IMR-90 (cell line): ENCODE measurements at regions not wholly inside any gene's neighbourhood (a gene's known extent, or its start where the extent isn't known, plus 50 kb on each side); places are given as distances from the start of the nearest gene placed in this dataset.

ENCODE experiments used
- BHLHE40 ChIP-seq: fragments of 150-350 bp; IDR thresholded peaks from 2 replicates; pipeline ENCODE4 v1.6.1; 2016; ENCODE audit warnings: mild to moderate bottlenecking, low read depth, low read length
- CEBPB ChIP-seq: IDR thresholded peaks from 2 replicates; pipeline ENCODE4 v1.6.1; 2012; ENCODE audit warnings: low read depth, low read length, improper control_type of control experiment
- FOS ChIP-seq: fragments of 150-350 bp; IDR thresholded peaks from 2 replicates; pipeline ENCODE4 v1.6.1; 2016; ENCODE audit warnings: low read depth, low read length
- MAFK ChIP-seq: IDR thresholded peaks from 2 replicates; pipeline ENCODE4 v1.6.1; 2012; ENCODE audit warnings: low read depth, low read length, improper control_type of control experiment
- MXI1 ChIP-seq: IDR thresholded peaks from 2 replicates; pipeline ENCODE4 v1.6.1; 2012; ENCODE audit warnings: low read depth, mild to moderate bottlenecking, low read length, moderate library complexity, borderline replicate concordance
- POLR2A ChIP-seq: IDR thresholded peaks from 2 replicates; pipeline ENCODE4 v1.6.1; 2012; ENCODE audit warnings: mild to moderate bottlenecking, low read depth, low read length
- RCOR1 ChIP-seq: IDR thresholded peaks from 2 replicates; pipeline ENCODE4 v1.6.1; 2012; ENCODE audit warnings: mild to moderate bottlenecking, low read length, improper control_type of control experiment; ENCODE audit not compliant: insufficient replicate concordance
- RFX5 ChIP-seq: IDR thresholded peaks from 2 replicates; pipeline ENCODE4 v1.8.0; 2012; ENCODE audit warnings: low read depth, mild to moderate bottlenecking, low read length, moderate library complexity
- USF2 ChIP-seq: fragments of 150-350 bp; IDR thresholded peaks from 2 replicates; pipeline ENCODE4 v1.6.1; 2017; ENCODE audit warnings: mild to moderate bottlenecking, antibody characterized with exemption, low read length, low read depth
- TF ChIP-seq, protein P1 (sequence below): conservative IDR thresholded peaks from 2 replicates; pipeline ENCODE4 v1.5.1; 2012; ENCODE audit warnings: mild to moderate bottlenecking, low read depth, low read length, improper control_type of control experiment

- TF ChIP-seq, protein P1, sequence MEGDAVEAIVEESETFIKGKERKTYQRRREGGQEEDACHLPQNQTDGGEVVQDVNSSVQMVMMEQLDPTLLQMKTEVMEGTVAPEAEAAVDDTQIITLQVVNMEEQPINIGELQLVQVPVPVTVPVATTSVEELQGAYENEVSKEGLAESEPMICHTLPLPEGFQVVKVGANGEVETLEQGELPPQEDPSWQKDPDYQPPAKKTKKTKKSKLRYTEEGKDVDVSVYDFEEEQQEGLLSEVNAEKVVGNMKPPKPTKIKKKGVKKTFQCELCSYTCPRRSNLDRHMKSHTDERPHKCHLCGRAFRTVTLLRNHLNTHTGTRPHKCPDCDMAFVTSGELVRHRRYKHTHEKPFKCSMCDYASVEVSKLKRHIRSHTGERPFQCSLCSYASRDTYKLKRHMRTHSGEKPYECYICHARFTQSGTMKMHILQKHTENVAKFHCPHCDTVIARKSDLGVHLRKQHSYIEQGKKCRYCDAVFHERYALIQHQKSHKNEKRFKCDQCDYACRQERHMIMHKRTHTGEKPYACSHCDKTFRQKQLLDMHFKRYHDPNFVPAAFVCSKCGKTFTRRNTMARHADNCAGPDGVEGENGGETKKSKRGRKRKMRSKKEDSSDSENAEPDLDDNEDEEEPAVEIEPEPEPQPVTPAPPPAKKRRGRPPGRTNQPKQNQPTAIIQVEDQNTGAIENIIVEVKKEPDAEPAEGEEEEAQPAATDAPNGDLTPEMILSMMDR, result peak; percentile 64
- TF ChIP-seq USF2 (no peak), RCOR1 (no peak), CEBPB (no peak), POLR2A (no peak), FOS (no peak), MAFK (no peak), RFX5 (no peak), MXI1 (no peak), BHLHE40 (no peak)
Measured at GRCh38 chr19:30669329-30670010, 297.3 kb downstream of the ZNF536 start.
